ENCODE measurements at regions not wholly inside any gene's neighbourhood (a gene's known extent, or its start where the extent isn't known, plus 50 kb on each side); places are given as distances from the start of the nearest gene placed in this dataset.

DNA sequence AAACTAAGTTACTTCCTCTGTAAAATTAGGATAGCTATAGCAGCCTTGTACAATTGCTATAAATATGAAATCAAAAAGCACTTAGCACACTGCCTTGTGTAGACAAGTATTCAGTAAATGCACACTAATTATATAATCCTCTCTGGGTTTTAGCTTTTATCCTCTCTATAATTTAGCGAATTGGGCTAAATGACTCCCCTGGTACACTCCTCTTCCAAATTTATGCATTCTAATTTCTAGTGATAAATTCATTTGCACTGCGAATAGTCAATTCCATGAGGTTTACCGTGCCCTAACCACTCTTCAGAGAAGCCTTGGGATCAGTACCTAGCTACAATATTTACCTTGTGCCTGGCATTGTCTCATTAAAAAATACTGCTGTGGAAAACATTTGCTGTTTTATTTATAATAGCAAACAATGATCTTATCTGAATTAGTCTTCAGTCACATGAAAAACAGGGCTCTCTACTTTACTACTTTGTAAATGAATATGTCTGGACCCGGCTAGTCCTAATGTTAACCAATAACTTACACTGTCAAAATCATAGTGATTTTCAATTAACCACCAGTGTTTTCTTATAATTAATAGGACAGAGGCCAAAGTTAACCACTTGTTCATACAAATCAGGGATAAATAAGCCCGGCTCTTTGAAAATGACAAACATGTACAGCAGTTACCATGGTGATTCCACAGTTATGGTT is 577.9 kb downstream of the IPMK start:
- FAIRE-seq (no peak), DNase-seq (ENCODE audit: insufficient read length, low spot score) (no peak)
- no peak for TF ChIP-seq CTCF (IDR thresholded peaks at IDR 0.05; ENCODE audit: insufficient read depth, missing control alignments)

- TF ChIP-seq CTCF (IDR thresholded peaks at IDR 0.05; ENCODE audit: insufficient read depth, missing control alignments) = no peak
- DNase-seq (ENCODE audit: insufficient read length, low spot score) (no peak), FAIRE-seq (no peak)
Measured at GRCh38 chr10:57679916-57680315, 587.8 kb downstream of the IPMK start.

- DNase-seq (ENCODE audit: insufficient read length, low spot score) (no peak), FAIRE-seq (no peak)
- no peak for TF ChIP-seq CTCF (IDR thresholded peaks at IDR 0.05; ENCODE audit: insufficient read depth, missing control alignments)
Measured at GRCh38 chr10:57675125-57675524, 592.6 kb downstream of the IPMK start.

DNA sequence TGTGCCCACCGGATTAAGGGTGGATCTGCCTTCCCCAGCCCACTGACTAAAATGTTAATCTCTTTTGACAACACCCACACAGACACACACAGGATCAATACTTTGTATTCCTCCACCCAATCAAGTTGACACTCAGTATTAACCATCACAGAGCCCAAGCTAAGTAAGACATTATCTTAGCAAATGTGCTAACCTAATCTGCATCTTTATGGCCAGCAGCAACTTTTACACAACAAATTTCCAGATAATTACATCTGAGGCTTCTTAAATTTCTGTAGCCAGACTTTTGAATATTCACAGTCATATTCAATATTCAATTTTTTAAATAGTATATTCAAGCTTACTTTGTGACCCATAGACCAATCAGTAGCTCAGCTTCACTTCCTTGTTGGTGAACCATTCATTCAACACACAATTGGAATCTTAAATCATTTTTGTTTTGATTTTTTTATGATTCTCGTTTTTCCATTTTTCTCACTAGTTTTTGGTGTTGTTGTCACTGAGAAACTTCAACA is 594.2 kb downstream of the IPMK start:
- FAIRE-seq = no peak
- no peak for TF ChIP-seq CTCF (IDR thresholded peaks at IDR 0.05; ENCODE audit: insufficient read depth, missing control alignments)
- no peak for DNase-seq (ENCODE audit: insufficient read length, low spot score)

DNA sequence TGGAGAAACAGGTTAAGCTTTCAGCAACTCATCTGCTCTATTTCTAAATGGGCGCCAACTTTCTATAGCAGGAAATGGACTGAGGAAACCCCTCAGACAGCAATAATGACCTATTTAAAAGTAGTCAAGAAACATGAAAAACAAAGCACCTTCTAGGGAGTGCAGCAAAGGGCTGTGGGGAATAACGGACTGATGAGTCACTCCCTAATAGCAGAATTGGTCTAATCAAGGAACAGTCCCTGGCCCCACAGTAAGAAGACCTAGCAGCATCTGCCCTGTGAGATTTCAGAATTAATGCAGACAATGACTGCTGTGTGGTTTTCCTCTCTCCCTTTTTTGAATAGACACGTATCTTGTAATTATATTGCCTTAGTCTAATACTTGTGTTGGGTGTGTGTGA is 602.9 kb downstream of the IPMK start:
- FAIRE-seq (no peak), DNase-seq (ENCODE audit: insufficient read length, low spot score) (no peak)
- no peak for TF ChIP-seq CTCF (IDR thresholded peaks at IDR 0.05; ENCODE audit: insufficient read depth, missing control alignments)

GRCh38 chr10:57663401-57663800 is 604.3 kb downstream of the IPMK start:
- TF ChIP-seq CTCF (IDR thresholded peaks at IDR 0.05; ENCODE audit: insufficient read depth, missing control alignments) = no peak
- FAIRE-seq (no peak), DNase-seq (ENCODE audit: insufficient read length, low spot score) (no peak)

GRCh38 chr10:57661206-57661605 is 606.5 kb downstream of the IPMK start:
- no peak for TF ChIP-seq CTCF (IDR thresholded peaks at IDR 0.05; ENCODE audit: insufficient read depth, missing control alignments)
- FAIRE-seq (no peak), DNase-seq (ENCODE audit: insufficient read length, low spot score) (no peak)

Measured in D721Med (cell line).